Upper lobe of right lung (tissue), 1 donor: ENCODE measurements at regions not wholly inside any gene's neighbourhood (a gene's known extent, or its start where the extent isn't known, plus 50 kb on each side); places are given as distances from the start of the nearest gene placed in this dataset.

Source experiments
- ATAC-seq: fragments of 200-7000 bp; cut with Tn5 transposase; one replicate; pipeline ENCODE4 v1.9.1; 2020; ENCODE audit warnings: mild to moderate bottlenecking, moderate library complexity
- DNase-seq: peaks from one replicate; pipeline ENCODE4 v3.0.0-alpha.2; 2020
- H3K27ac ChIP-seq: fragments of 200-600 bp; one replicate; pipeline ENCODE4 v1.8.0; 2022
- H3K27me3 ChIP-seq: fragments of 200-600 bp; one replicate; pipeline ENCODE4 v1.8.0; 2022; ENCODE audit warnings: mild to moderate bottlenecking
- H3K36me3 ChIP-seq: fragments of 200-600 bp; one replicate; pipeline ENCODE4 v1.8.0; 2022
- H3K4me1 ChIP-seq: fragments of 200-600 bp; one replicate; pipeline ENCODE4 v1.8.0; 2022
- H3K4me3 ChIP-seq: fragments of 200-600 bp; one replicate; pipeline ENCODE4 v1.8.0; 2022; ENCODE audit warnings: mild to moderate bottlenecking
- H3K9me3 ChIP-seq: fragments of 200-600 bp; one replicate; pipeline ENCODE4 v1.8.0; 2022
- CTCF ChIP-seq: fragments of 200-600 bp; IDR thresholded peaks from one replicate; pipeline ENCODE4 v1.8.0; 2022; ENCODE audit warnings: antibody characterized with exemption
- intact Hi-C: fragments of 100-400 bp; cut with DNase I; formaldehyde crosslinking; loops from one replicate; pipeline ENCODE4 v1.11.0; 2022
- donor health status: DM: no; HTN: yes; CAD: no; lungs with severe emphysema.

DNA sequence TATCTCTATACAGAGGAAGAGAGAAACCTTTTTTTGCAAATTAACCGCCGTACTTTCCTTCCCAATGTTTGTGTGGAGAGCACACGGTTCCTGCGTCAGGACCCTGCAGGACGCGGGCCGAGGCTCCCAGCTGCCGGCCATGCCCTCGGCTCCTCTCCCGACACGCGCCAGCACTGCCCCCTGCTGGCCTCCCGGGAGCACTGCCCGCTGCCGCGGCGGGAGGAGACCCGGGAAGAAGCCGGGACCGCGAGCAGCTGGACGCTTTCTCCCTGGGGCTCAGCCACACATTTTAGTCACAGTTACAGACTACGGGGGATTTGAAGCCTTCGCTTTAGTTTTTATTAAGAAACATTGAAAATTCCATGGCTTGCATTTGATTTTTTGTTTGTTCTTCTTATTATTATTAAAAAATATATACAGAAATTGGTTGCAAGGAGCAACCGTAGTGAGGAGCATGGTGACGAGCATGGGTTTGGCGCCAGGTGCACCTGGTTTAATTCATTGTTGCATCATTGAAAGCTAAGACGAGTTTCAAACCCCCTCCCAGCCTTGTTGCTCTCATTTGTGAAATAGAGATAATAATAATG, 401.2 kb downstream of the GALR1 start:
- peaks cover 9% of the 10 kb centered on the region for H3K27me3 ChIP-seq
- no peaks in the 10 kb centered on the region for H3K4me1 ChIP-seq
- no peaks in the 10 kb centered on the region for H3K36me3 ChIP-seq
- no peak overlapping the region for H3K27ac ChIP-seq
- peak; percentile 95 for TF ChIP-seq CTCF
- intact Hi-C loops: no loop called here
- no peaks in the 10 kb centered on the region for H3K9me3 ChIP-seq
- DNase-seq: peak; percentile 86
- peak; percentile 95 for ATAC-seq
- H3K4me3 ChIP-seq: no peak overlapping the region

GRCh38 chr18:77651441-77651840, 401.8 kb downstream of the GALR1 start:
- Histone ChIP-seq H3K9me3 (no peaks in the 10 kb centered on the region), H3K4me1 (no peaks in the 10 kb centered on the region), H3K36me3 (no peaks in the 10 kb centered on the region), H3K4me3 (no peak overlapping the region), H3K27me3 (peaks cover 9% of the 10 kb centered on the region), H3K27ac (no peak overlapping the region)
- intact Hi-C loops: no loop called here
- DNase-seq (no peak), ATAC-seq (no peak)
- no peak for TF ChIP-seq CTCF

DNA sequence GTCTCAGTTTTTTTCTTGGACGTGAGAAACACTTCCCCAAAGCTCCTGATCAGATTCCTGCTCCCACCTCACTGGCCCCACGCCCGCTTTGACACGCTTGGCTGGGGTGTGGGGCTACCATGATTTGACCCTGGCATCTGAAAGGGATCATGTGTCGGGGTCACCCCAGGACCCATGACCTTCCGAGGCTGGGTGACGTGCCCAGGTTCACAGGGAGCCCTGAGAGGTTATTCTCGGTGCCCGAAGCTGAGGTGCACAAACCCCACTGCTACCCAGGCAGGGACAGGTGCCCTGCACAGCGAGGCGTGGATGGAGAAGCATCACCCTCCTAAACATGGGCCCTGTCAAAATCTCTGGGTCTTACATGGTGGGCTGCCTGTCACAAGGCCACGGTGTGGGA, 404.1 kb downstream of the GALR1 start:
- H3K4me1 ChIP-seq: no peaks in the 10 kb centered on the region
- H3K27me3 ChIP-seq: peaks cover 4% of the 10 kb centered on the region
- H3K4me3 ChIP-seq: no peak overlapping the region
- DNase-seq (no peak), ATAC-seq (no peak)
- TF ChIP-seq CTCF: no peak
- no peaks in the 10 kb centered on the region for H3K9me3 ChIP-seq
- no peaks in the 10 kb centered on the region for H3K36me3 ChIP-seq
- intact Hi-C loops: no loop called here
- no peak overlapping the region for H3K27ac ChIP-seq

GRCh38 chr18:77654302-77654701, 404.7 kb downstream of the GALR1 start:
- H3K27ac ChIP-seq: no peak overlapping the region

DNA sequence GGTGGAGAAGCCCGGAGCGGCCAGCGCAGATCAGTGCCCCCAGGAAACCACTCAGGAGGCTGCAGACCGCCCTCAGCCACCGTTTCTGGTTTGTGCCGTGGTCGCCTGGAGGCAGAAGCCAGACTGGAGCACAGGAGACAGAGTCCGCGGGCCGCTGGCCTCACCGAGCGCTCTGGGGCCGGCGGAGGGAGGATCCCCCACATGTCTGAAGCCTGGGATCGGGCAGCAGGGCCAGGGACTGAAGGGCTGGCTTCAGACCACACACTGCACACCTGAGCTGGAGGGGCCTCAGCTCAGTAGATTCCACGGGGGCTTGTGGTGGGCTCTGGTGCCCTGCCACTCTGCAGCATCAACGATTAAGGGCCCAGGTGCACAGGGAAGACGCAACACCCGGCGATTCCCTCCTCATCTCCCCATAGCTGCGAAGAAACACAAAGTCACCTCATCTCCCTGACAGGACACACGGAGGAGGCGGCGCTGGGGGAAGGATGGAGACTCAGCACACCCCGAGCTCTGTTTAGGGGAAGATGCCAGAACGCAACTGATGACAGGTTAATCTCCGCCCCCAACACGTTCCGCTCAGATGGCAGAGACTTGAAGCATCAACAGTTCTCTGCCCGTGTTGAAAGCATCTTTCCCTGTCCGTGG, 408.1 kb downstream of the GALR1 start:
- intact Hi-C loops: no loop called here
- Histone ChIP-seq H3K36me3 (no peaks in the 10 kb centered on the region), H3K27ac (no peak overlapping the region), H3K4me1 (no peaks in the 10 kb centered on the region), H3K4me3 (no peak overlapping the region), H3K9me3 (no peaks in the 10 kb centered on the region), H3K27me3 (no peaks in the 10 kb centered on the region)
- DNase-seq (no peak), ATAC-seq (peak; percentile 16)
- TF ChIP-seq CTCF: no peak

More at GRCh38 chr18:77654302-77654701, 404.7 kb downstream of the GALR1 start:
- Histone ChIP-seq H3K36me3 (no peaks in the 10 kb centered on the region), H3K4me1 (no peaks in the 10 kb centered on the region), H3K4me3 (no peak overlapping the region), H3K9me3 (no peaks in the 10 kb centered on the region), H3K27me3 (peaks cover 4% of the 10 kb centered on the region)
- intact Hi-C loops: no loop called here
- DNase-seq: no peak
- no peak for ATAC-seq
- TF ChIP-seq CTCF: no peak
